Thyroid gland (tissue), 4 donors: ENCODE measurements at regions not wholly inside any gene's neighbourhood (a gene's known extent, or its start where the extent isn't known, plus 50 kb on each side); places are given as distances from the start of the nearest gene placed in this dataset.

Experiments used
- DNase-seq, 2 donors: peaks; one replicate each; pipeline ENCODE4 v3.0.0-alpha.2; 2019
- H3K27ac ChIP-seq, 3 donors: fragments of 200-600 bp; sonication (generic); 1 replicate in 2 of 3; 2 replicates in 1 of 3; pipeline ENCODE4 v1.5.1; 2016 to 2019; ENCODE audit warnings: mild to moderate bottlenecking in 1 of 3, moderate library complexity in 1 of 3
- H3K27me3 ChIP-seq: fragments of 200-600 bp; sonication (generic); one replicate; pipeline ENCODE4 v1.5.1; 2019
- H3K36me3 ChIP-seq, 2 donors: fragments of 200-600 bp; sonication (generic); one replicate each; pipeline ENCODE4 v1.5.1; 2016 to 2019
- H3K4me1 ChIP-seq, 2 donors: fragments of 200-600 bp; sonication (generic); one replicate each; pipeline ENCODE4 v1.5.1; 2017 to 2019
- H3K4me3 ChIP-seq, 3 donors: fragments of 200-600 bp; sonication (generic); replicated peaks in 1 of 3; 1 replicate in 2 of 3; 2 replicates in 1 of 3; pipeline ENCODE4 v1.5.1; 2016; ENCODE audit warnings: mild to moderate bottlenecking in 1 of 3
- H3K9me3 ChIP-seq: fragments of 200-600 bp; sonication (generic); one replicate; pipeline ENCODE4 v1.5.1; 2017
- POLR2A ChIP-seq, 2 donors: fragments of 450-650 bp; IDR thresholded peaks; one replicate each; pipeline ENCODE4 v1.6.1; 2017; ENCODE audit warnings: antibody characterized with exemption in 2 of 2, mild to moderate bottlenecking in 2 of 2, moderate library complexity in 1 of 2
- WGBS, 2 donors: methylation state at CpG; one replicate each; pipeline ENCODE4 v1.1.5; 2017; 5-methylcytosine and 5-hydroxymethylcytosine counted together
- intact Hi-C: fragments of 100-400 bp; cut with DNase I; formaldehyde crosslinking; loops from one replicate; pipeline ENCODE4 v1.15.1; 2023
- TF ChIP-seq, protein P1 (sequence below), 6 experiments: fragments of 200-600 bp in 3 of 6; fragments of 450-650 bp in 3 of 6; sonication (generic) in 3 of 6; IDR thresholded peaks; one replicate each; pipeline ENCODE4 v1.5.1; 2016 to 2019; ENCODE audit warnings: antibody characterized with exemption in 6 of 6, mild to moderate bottlenecking in 2 of 6, inconsistent platforms in 1 of 6, moderate library complexity in 1 of 6

DNA sequence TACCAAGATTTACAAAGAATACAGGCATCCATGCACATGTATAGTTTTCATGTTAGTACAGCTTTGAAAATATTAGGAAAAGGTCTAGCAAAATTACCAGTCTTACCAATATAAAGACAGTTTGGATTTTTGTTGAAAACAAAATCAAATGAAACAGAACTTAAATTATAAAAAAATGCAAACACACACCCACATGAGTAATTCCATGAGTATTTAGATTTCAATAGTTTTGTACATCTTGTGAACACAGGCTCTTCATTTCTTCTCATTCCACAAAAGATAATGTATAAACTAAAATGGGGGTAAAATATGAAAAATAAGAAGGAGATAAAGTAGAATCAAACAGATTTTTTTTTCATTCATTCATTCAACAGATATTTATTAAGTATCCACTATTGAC, 682.2 kb upstream of the ANKRD30A start:
- Histone ChIP-seq H3K36me3 (no peaks in the 10 kb centered on the region), H3K4me1 (no peaks in the 10 kb centered on the region), H3K9me3 (no peaks in the 10 kb centered on the region), H3K27me3 (no peaks in the 10 kb centered on the region), H3K27ac (no peak overlapping the region), H3K4me3 (no peak overlapping the region)
- no peak for DNase-seq
- no peak for TF ChIP-seq POLR2A (IDR thresholded peaks at IDR 0.05)
- TF ChIP-seq, protein P1, sequence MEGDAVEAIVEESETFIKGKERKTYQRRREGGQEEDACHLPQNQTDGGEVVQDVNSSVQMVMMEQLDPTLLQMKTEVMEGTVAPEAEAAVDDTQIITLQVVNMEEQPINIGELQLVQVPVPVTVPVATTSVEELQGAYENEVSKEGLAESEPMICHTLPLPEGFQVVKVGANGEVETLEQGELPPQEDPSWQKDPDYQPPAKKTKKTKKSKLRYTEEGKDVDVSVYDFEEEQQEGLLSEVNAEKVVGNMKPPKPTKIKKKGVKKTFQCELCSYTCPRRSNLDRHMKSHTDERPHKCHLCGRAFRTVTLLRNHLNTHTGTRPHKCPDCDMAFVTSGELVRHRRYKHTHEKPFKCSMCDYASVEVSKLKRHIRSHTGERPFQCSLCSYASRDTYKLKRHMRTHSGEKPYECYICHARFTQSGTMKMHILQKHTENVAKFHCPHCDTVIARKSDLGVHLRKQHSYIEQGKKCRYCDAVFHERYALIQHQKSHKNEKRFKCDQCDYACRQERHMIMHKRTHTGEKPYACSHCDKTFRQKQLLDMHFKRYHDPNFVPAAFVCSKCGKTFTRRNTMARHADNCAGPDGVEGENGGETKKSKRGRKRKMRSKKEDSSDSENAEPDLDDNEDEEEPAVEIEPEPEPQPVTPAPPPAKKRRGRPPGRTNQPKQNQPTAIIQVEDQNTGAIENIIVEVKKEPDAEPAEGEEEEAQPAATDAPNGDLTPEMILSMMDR (IDR thresholded peaks at IDR 0.05) = no peak
- intact Hi-C loops = no loop called here

DNA sequence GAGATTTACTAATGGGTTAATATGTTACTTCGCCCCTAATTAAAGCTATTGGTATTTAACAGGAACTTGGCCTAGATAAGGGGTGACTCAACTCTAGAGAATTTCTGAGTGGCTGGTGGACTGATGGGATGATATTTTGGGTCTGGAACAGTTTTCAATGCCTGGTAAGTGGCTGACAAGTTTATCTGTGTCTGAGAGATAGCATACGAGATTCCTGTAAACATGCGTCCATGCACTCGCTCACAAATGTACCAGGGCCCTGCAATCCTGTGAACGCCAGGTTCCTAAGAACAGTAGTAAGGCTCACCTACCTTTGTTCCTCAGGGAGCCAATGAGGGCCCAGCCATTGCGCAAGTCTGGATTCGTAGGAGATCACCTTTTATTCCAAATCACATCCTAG, 683.8 kb upstream of the ANKRD30A start:
- TF ChIP-seq POLR2A (IDR thresholded peaks at IDR 0.05) = no peak
- TF ChIP-seq, protein P1 (IDR thresholded peaks at IDR 0.05) = no peak

DNA sequence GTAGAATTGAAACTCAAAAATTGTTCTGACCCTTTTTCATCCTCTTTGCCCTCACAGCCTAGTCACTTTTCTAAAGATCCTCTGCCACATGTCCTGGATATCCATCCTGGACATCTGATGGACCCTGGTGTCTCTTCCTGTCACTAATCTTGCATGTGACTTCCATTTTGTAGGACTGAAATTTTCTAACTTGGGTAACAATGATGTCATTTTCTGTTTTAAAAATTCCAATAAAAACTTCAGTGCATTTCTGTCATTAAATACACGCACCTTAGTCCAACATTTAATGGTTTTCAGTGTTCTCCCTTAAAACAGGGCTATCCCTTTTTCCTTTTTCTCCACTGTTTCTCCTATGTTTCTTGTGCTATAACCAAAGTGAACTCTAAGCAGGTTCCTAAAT, 684.9 kb upstream of the ANKRD30A start:
- intact Hi-C loops = no loop called here
- DNase-seq = no peak
- TF ChIP-seq POLR2A (IDR thresholded peaks at IDR 0.05) = no peak
- TF ChIP-seq, protein P1 (IDR thresholded peaks at IDR 0.05) = no peak
- Histone ChIP-seq H3K36me3 (no peaks in the 10 kb centered on the region), H3K4me1 (no peaks in the 10 kb centered on the region), H3K9me3 (no peaks in the 10 kb centered on the region), H3K27ac (no peak overlapping the region), H3K27me3 (no peaks in the 10 kb centered on the region), H3K4me3 (no peak overlapping the region)
- 94 to 100% methylated on average over 1 of the region's 1 CpG for WGBS, 2 donors

More for the DNA sequence above, 683.8 kb upstream of the ANKRD30A start:
- intact Hi-C loops = no loop called here
- WGBS, 2 donors = 80% methylated on average over 7 of the region's 7 CpGs
- no peak for DNase-seq
- no peak overlapping the region for H3K4me3 ChIP-seq
- H3K36me3 ChIP-seq = no peaks in the 10 kb centered on the region
- H3K9me3 ChIP-seq = no peaks in the 10 kb centered on the region
- H3K4me1 ChIP-seq = no peaks in the 10 kb centered on the region
- no peaks in the 10 kb centered on the region for H3K27me3 ChIP-seq
- H3K27ac ChIP-seq = no peak overlapping the region

DNA sequence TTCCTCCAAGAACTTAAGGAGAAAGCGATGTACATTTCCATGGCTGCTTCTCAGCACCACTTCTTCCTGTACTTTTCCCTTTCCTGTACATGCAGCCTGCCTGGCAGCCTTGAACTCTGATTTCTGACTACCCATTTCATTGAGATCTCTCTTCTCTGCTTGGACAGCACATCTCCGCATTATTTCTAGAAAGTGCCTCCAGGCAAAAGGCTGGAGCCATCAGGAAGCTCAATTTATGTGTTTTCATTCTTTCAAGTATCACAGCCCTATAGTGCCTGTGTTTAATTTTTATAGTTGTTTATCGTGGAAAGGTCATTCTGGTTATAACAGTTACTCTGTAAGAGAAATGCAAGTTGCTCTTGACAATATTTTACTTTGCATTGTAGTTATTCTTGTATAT, 688.0 kb upstream of the ANKRD30A start:
- intact Hi-C loops = no loop called here
- no peaks in the 10 kb centered on the region for H3K36me3 ChIP-seq
- H3K9me3 ChIP-seq = no peaks in the 10 kb centered on the region
- no peak overlapping the region for H3K4me3 ChIP-seq
- no peak for TF ChIP-seq POLR2A (IDR thresholded peaks at IDR 0.05)
- TF ChIP-seq, protein P1 (IDR thresholded peaks at IDR 0.05) = no peak
- no peaks in the 10 kb centered on the region for H3K4me1 ChIP-seq
- H3K27ac ChIP-seq = no peak overlapping the region
- no peaks in the 10 kb centered on the region for H3K27me3 ChIP-seq
- 86 to 90% methylated on average over 3 of the region's 3 CpGs for WGBS, 2 donors
- no peak for DNase-seq

DNA sequence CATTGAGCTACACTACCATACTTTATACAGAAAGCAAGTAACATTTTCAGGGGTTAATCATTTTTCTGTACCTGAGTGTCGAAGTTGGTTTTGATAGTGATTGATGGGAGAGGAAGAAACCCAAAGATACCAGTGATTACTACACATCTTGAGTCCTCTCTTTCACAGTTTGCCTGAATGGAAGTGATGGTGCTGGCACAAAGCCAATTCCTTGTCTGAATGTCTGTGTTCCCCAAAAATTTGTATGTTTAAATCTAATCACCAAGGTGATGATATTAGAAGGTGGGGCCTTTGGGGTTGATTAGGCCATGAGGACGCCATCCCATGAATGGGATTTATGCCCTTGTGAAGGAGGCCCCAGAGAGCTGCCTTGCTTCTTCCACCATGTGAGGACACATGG, 696.9 kb upstream of the ANKRD30A start:
- no peaks in the 10 kb centered on the region for H3K36me3 ChIP-seq
- no peak for TF ChIP-seq POLR2A (IDR thresholded peaks at IDR 0.05)
- TF ChIP-seq, protein P1 (IDR thresholded peaks at IDR 0.05) = no peak
- 93 to 97% methylated on average over 2 of the region's 2 CpGs for WGBS, 2 donors
- intact Hi-C loops = no loop called here
- H3K9me3 ChIP-seq = no peaks in the 10 kb centered on the region
- no peaks in the 10 kb centered on the region for H3K4me1 ChIP-seq
- no peak overlapping the region for H3K27ac ChIP-seq
- no peak overlapping the region for H3K4me3 ChIP-seq
- no peaks in the 10 kb centered on the region for H3K27me3 ChIP-seq
- no peak for DNase-seq
